Fibroblast of mammary gland (primary cell): ENCODE measurements at regions not wholly inside any gene's neighbourhood (a gene's known extent, or its start where the extent isn't known, plus 50 kb on each side); places are given as distances from the start of the nearest gene placed in this dataset.
A peak's percentile ranks its signal among the peaks of the same experiment; 100 is the strongest.

ENCODE experiments used
- DNase-seq: peaks from one replicate; pipeline ENCODE4 v3.0.0-alpha.2; 2010; ENCODE audit warnings: low read depth
- H3K4me3 ChIP-seq: 2 replicates; pipeline ENCODE4 v1.5.1; 2011; ENCODE audit warnings: low read depth, mild to moderate bottlenecking, low read length, moderate library complexity; ENCODE audit not compliant: control insufficient read depth
- CTCF ChIP-seq: conservative IDR thresholded peaks from 2 replicates; pipeline ENCODE4 v1.5.1; 2011; ENCODE audit warnings: low read depth, low read length, inconsistent platforms; ENCODE audit not compliant: control insufficient read depth, insufficient read depth

- no peak for DNase-seq
- TF ChIP-seq CTCF = no peak
- H3K4me3 ChIP-seq = no peak overlapping the region
Observed at GRCh38 chr7:134372858-134373257, 56.1 kb upstream of the SLC35B4 start.

DNA sequence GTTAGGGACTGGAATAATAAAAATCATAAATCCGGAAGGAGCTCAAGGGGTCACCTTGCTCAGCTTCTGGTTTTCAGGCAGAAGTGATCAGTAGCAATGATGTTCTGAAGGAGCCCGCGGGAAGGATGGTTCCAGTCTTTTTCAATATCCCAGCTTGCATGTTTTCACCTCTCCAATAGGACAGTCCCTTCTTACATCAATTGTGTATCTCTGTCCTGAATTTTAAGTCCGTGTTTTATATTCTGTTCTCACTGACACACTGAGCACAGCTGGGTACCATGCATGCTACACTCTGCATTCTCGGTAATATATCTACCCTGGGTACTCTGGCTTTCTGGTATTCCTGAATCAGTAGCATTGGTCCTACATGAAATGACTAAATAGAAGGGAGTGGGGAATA is 55.2 kb upstream of the SLC35B4 start:
- H3K4me3 ChIP-seq = no peak overlapping the region
- DNase-seq = no peak
- TF ChIP-seq CTCF = no peak

- no peak for DNase-seq
- H3K4me3 ChIP-seq = no peak overlapping the region
Observed at GRCh38 chr7:134371536-134371935, 54.8 kb upstream of the SLC35B4 start.

GRCh38 chr7:134370135-134370534 is 53.4 kb upstream of the SLC35B4 start:
- no peak overlapping the region for H3K4me3 ChIP-seq
- no peak for DNase-seq
- TF ChIP-seq CTCF = no peak

More at GRCh38 chr7:134371536-134371935, 54.8 kb upstream of the SLC35B4 start:
- no peak for TF ChIP-seq CTCF

DNA sequence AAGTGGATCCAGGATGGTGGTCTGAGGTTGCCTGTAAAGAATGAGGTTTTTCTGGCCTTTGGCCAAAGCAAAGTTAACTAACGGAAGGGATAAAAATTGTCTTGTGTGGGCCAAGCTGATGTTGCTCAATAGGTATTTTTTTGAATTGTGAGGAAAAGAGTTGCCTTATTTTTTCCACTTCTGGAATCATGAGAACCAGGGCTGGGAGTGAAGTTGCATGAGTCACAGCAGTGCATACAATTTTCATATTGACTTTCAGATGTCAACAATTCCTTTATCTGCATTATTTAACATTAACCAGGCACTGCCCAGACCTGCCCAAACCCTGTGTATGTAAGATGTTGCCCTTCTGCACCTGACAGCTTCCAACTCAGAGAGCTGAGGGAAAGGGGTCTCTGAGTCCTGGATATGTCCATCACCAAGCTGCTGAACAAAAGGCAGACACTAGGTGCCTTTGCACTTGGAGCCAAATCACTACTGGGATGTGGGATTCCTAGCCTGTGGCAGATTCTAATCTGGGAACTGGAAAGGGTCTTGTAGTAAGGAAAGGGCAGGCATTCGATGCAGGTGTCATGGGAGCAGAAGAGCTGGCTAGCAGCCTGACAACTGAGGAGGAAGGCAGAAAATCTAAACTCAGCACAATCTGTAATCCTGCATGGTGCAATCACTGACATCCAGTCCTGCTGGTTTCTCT is 52.3 kb upstream of the SLC35B4 start:
- peak; percentile 92 for DNase-seq
- no peak for TF ChIP-seq CTCF
- H3K4me3 ChIP-seq = no peak overlapping the region

DNA sequence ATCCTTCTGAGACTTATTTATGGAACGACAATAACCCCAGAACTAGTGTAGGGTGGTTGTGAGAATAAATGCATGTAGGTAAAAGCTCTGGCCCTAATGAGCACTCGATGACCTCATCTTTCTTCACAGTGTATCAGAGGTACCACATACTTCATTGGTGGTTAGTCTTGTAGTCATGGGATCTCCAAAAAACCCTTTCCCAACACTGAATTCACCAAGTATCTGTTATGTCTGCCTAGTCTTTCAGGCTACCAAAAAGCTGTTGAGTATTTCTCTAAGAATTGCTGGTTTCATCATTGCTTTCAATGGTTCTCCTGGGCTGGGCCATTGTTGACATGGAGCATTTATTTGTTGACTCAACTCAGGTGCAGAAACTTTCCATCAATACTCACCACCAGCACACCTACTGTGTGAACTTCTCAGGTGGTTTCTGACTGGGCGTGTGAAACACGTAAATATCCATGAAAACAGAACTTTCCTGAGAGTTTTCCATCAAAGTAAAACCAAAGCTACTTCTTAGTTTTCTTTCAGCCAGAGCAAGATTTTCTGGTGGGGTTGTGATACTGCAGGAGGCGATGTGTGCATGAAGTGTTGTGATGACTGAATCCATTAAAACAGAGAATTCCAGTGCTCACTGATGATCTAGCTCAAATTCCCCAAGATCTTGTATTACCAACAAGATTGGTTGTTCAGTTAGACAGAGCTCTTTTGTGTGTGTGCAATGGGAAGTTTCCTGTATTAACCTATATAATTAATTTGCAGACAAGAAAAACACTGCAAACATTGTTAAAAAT is 51.4 kb upstream of the SLC35B4 start:
- no peak for TF ChIP-seq CTCF
- no peak overlapping the region for H3K4me3 ChIP-seq
- peak; percentile 50 for DNase-seq
